ENCODE measurements at regions not wholly inside any gene's neighbourhood (a gene's known extent, or its start where the extent isn't known, plus 50 kb on each side); places are given as distances from the start of the nearest gene placed in this dataset.

- no peak for DNase-seq
Measured at GRCh38 chr5:39580702-39581453, 156.1 kb upstream of the DAB2 start.

GRCh38 chr5:39579750-39580149, 155.0 kb upstream of the DAB2 start:
- DNase-seq, result no peak

GRCh38 chr5:39578887-39579497, 154.2 kb upstream of the DAB2 start:
- DNase-seq, result no peak

GRCh38 chr5:39577529-39577928, 152.7 kb upstream of the DAB2 start:
- no peak for DNase-seq

GRCh38 chr5:39570403-39571027, 145.7 kb upstream of the DAB2 start:
- DNase-seq, result peak; percentile 43

GRCh38 chr5:39569857-39570256, 145.1 kb upstream of the DAB2 start:
- DNase-seq, result no peak

- no peak for DNase-seq
Measured at GRCh38 chr5:39566891-39567290, 142.1 kb upstream of the DAB2 start.

- no peak for DNase-seq
Measured at GRCh38 chr5:39566029-39566428, 141.2 kb upstream of the DAB2 start.

- no peak for DNase-seq
Measured at GRCh38 chr5:39561421-39561820, 136.6 kb upstream of the DAB2 start.

- DNase-seq, result no peak
Measured at GRCh38 chr5:39560726-39561125, 135.9 kb upstream of the DAB2 start.

GRCh38 chr5:39559923-39560322, 135.1 kb upstream of the DAB2 start:
- no peak for DNase-seq

- no peak for DNase-seq
Measured at GRCh38 chr5:39558541-39558940, 133.8 kb upstream of the DAB2 start.

GRCh38 chr5:39555788-39556187, 131.0 kb upstream of the DAB2 start:
- DNase-seq, result no peak

GRCh38 chr5:39547553-39548154, 122.9 kb upstream of the DAB2 start:
- peak; percentile 69 for DNase-seq

- DNase-seq, result no peak
Measured at GRCh38 chr5:39544941-39545340, 120.2 kb upstream of the DAB2 start.

- DNase-seq, result no peak
Measured at GRCh38 chr5:39543335-39543734, 118.6 kb upstream of the DAB2 start.

GRCh38 chr5:39542511-39543285, 117.9 kb upstream of the DAB2 start:
- DNase-seq, result no peak

- DNase-seq, result no peak
Measured at GRCh38 chr5:39541920-39542319, 117.1 kb upstream of the DAB2 start.

GRCh38 chr5:39539470-39539869, 114.7 kb upstream of the DAB2 start:
- no peak for DNase-seq

GRCh38 chr5:39534690-39535089, 109.9 kb upstream of the DAB2 start:
- DNase-seq, result no peak

GRCh38 chr5:39533749-39534148, 109.0 kb upstream of the DAB2 start:
- no peak for DNase-seq

- DNase-seq, result no peak
Measured at GRCh38 chr5:39532511-39532910, 107.7 kb upstream of the DAB2 start.

- no peak for DNase-seq
Measured at GRCh38 chr5:39531306-39531705, 106.5 kb upstream of the DAB2 start.

All from midbrain (tissue), 1 donor.